ENCODE measurements at regions not wholly inside any gene's neighbourhood (a gene's known extent, or its start where the extent isn't known, plus 50 kb on each side); places are given as distances from the start of the nearest gene placed in this dataset.

- 95% methylated on average over 3 of the region's 3 CpGs; no CpG with 5 or more reads in 1 of the 2 experiments for WGBS, 2 experiments (ENCODE audit: extremely low coverage in 1 of 2, insufficient coverage in 1 of 2, insufficient read length in 1 of 2, insufficient replicate concordance in 2 of 2, low coverage in 1 of 2, low lambda C conversion rate in 2 of 2, missing lambda C conversion rate in 1 of 2)
- no peak for TF ChIP-seq SRF (IDR thresholded peaks at IDR 0.05; ENCODE audit: low read depth, low read length)
- no peak for TF ChIP-seq TCF12 (IDR thresholded peaks at IDR 0.05; ENCODE audit: low read depth, low read length)
- no peak for TF ChIP-seq RNF2 (IDR thresholded peaks at IDR 0.05; ENCODE audit: borderline replicate concordance, low read depth, low read length, missing control alignments, poor library complexity, severe bottlenecking)
- no peak for TF ChIP-seq NANOG (IDR thresholded peaks at IDR 0.05; ENCODE audit: insufficient read depth, low read depth, low read length, poor library complexity, severe bottlenecking)
- TF ChIP-seq, protein P1, sequence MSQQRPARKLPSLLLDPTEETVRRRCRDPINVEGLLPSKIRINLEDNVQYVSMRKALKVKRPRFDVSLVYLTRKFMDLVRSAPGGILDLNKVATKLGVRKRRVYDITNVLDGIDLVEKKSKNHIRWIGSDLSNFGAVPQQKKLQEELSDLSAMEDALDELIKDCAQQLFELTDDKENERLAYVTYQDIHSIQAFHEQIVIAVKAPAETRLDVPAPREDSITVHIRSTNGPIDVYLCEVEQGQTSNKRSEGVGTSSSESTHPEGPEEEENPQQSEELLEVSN (IDR thresholded peaks at IDR 0.05), result no peak
- no peak for TF ChIP-seq RXRA (IDR thresholded peaks at IDR 0.05; ENCODE audit: insufficient read depth, low read depth, low read length)
- TF ChIP-seq CHD1 (IDR thresholded peaks at IDR 0.05; ENCODE audit: low read depth, low read length), result no peak
- no peak for TF ChIP-seq SP4 (IDR thresholded peaks at IDR 0.05; ENCODE audit: low read length)
- no peak for TF ChIP-seq ZNF274 (IDR thresholded peaks at IDR 0.05; ENCODE audit: borderline replicate concordance, extremely low read depth, low read length)
- no peak for TF ChIP-seq GTF2F1 (IDR thresholded peaks at IDR 0.05; ENCODE audit: borderline replicate concordance, low read depth, low read length)
- TF ChIP-seq SIRT6 (IDR thresholded peaks at IDR 0.05; ENCODE audit: low read length), result no peak
- TF ChIP-seq SP1 (IDR thresholded peaks at IDR 0.05; ENCODE audit: low read depth, low read length), result no peak
- Histone ChIP-seq H3K27me3 (replicated peaks in 1 of 4; ENCODE audit: control insufficient read depth in 3 of 4, extremely low read depth in 1 of 4, insufficient read depth in 3 of 4, low read length in 3 of 4) (no peaks in the 10 kb centered on the region), H3K14ac (ENCODE audit: insufficient read length) (no peak overlapping the region), H2BK20ac (ENCODE audit: low read length) (no peak overlapping the region), H4K5ac (ENCODE audit: insufficient read length, low read depth, low read length) (no peak overlapping the region), H3K4me2 (ENCODE audit: insufficient read depth in 1 of 2, low read depth in 2 of 2, low read length in 2 of 2) (no peak overlapping the region), H3K56ac (replicated peaks; ENCODE audit: insufficient read length, low read depth, low read length) (no peak overlapping the region), H3K4ac (replicated peaks; ENCODE audit: insufficient read length, low read depth, low read length) (no peak overlapping the region), H2AFZ (ENCODE audit: low read length) (no peak overlapping the region), H2BK5ac (ENCODE audit: low read depth, low read length) (no peak overlapping the region), H4K91ac (replicated peaks; ENCODE audit: insufficient read length, low read length) (no peak overlapping the region), H4K8ac (ENCODE audit: extremely low read depth, insufficient read depth, low read length) (no peak overlapping the region), H2BK15ac (ENCODE audit: low read length) (no peak overlapping the region), H3K18ac (ENCODE audit: extremely low read depth, low read length) (no peak overlapping the region), H3K79me2 (ENCODE audit: control insufficient read depth in 1 of 2, insufficient read depth in 2 of 2, low read length in 2 of 2) (no peaks in the 10 kb centered on the region), H3K4me3 (ENCODE audit: extremely low read depth in 1 of 4, insufficient read depth in 2 of 4, low read depth in 3 of 4, low read length in 4 of 4) (no peak overlapping the region), H2BK12ac (ENCODE audit: low read depth, low read length) (no peak overlapping the region), H3K4me1 (replicated peaks in 1 of 4; ENCODE audit: control insufficient read depth in 3 of 4, insufficient read depth in 4 of 4, low read length in 3 of 4) (no peaks in the 10 kb centered on the region), H2BK120ac (replicated peaks; ENCODE audit: low read depth, low read length) (no peak overlapping the region), H3K36me3 (ENCODE audit: control insufficient read depth in 2 of 4, insufficient read depth in 4 of 4, low read length in 3 of 4) (no peaks in the 10 kb centered on the region), H3K23me2 (ENCODE audit: low read depth, low read length) (no peaks in the 10 kb centered on the region), H3K79me1 (ENCODE audit: low read depth, low read length) (no peaks in the 10 kb centered on the region), H4K20me1 (replicated peaks in 1 of 2; ENCODE audit: control insufficient read depth in 1 of 2, insufficient read depth in 2 of 2, low read length in 2 of 2) (no peaks in the 10 kb centered on the region), H2AK5ac (ENCODE audit: low read depth, low read length) (no peak overlapping the region), H3K23ac (ENCODE audit: insufficient read length) (no peak overlapping the region), H3K27ac (ENCODE audit: low read depth, low read length) (no peak overlapping the region), H3K9ac (replicated peaks in 1 of 4; ENCODE audit: extremely low read depth in 1 of 4, low read depth in 3 of 4, low read length in 3 of 4) (no peak overlapping the region), H3K9me3 (ENCODE audit: insufficient read depth in 2 of 2, low read depth in 1 of 2, low read length in 1 of 2) (no peaks in the 10 kb centered on the region)
- CTCF ChIA-PET (ENCODE audit: partially characterized antibody), result no interaction called here
- POLR2A ChIA-PET (ENCODE audit: partially characterized antibody), result no interaction called here
- FAIRE-seq (no peak), DNase-seq (ENCODE audit: low read depth in 1 of 2, low spot score in 2 of 2) (no peak)
Measured at GRCh38 chr15:93519599-93519998, 430.6 kb upstream of the RGMA start.

Measured in H1 (cell line).